ENCODE measurements at regions not wholly inside any gene's neighbourhood (a gene's known extent, or its start where the extent isn't known, plus 50 kb on each side); places are given as distances from the start of the nearest gene placed in this dataset.
"Not testable (repeated sequence)": the region's sequence is repeated elsewhere in the genome, so short reads cannot be mapped to it uniquely, and the experiment has no call there.

DNA sequence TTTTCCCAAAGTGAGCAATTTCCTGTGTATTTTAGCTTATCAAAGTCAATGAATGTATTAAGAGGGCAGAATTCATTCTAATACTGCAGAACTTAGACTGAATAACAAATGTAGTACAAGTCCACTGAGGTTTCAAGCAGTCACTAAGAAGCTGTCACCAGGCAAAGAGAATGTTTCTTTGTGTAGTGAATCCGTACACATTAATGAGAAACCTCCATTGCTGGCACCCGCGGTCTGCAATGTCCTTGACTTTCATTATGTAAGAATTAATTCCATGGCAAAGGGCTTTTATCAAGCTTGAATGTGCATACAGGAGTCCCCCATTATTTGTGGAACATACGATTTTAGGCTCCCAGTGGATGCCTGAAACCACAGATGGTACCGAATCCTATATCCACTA is 719.5 kb upstream of the TMPRSS15 start:
- DNase-seq, result no peak

DNA sequence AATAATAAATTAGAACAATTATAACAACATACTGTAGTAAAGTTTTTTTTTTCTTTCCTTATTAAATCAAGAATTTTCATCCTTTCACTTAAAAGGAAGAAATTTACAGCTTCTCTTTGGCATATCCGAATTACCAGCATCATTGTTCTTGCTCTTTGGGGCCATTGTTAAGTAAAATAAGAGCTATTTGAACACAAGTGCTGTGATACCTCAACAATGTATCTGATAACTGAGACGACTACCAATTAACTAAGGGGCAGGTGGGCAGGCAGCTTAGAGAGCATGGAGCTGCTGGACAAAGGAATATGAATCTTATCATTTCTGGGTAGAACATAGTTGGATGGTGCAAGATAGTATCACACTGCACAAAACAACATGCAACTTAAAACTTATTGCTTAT is 719.9 kb upstream of the TMPRSS15 start:
- no peak for DNase-seq

DNA sequence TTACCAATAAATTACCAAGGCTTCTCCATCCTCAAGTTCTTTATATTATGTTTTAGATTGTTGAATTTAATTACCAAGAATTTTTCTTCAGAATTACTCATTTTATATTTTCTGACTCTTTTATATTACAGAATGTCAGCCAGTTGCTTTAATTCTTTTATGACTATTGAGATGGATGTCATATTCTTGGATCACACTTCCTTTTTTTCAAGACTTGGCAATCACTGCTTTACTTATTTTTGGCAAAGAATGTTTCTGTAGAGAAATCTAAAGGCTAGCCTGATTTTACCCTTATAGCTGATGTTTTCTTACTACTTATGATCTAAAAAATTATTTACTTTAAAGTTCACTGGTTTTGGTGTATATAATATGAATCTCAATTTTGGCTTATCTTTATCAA is 721.1 kb upstream of the TMPRSS15 start:
- no peak for DNase-seq

DNA sequence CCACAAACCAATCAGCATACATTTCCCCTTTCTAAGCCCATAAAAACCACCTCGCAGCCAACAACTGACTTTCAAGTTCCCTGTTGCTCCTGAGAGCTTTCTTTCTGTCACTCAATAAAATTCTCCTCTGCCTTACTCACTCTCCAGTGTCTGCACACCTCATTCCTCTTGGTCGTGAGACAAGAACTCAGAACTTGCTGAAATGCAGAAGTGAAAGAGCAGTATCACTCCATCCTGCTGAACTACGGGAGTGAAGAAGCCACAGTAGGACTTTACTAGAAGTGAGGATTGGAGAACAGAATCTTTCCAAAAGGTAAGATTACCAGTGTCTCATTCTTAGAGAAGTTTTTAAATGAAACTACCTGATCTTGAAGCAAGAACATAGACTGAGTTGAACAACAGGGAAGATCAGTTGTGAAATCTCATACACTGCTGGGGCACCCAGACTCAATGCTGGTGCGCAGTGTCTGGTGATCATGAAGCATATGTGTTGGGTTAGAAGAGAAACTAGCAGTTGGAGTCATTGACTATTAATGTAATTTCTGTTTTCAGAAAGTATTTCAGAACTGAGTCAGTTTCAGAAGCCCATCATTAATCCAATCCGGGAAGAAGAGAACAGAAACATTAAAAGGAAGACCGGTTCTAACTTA is 726.9 kb upstream of the TMPRSS15 start:
- DNase-seq, result no peak

DNA sequence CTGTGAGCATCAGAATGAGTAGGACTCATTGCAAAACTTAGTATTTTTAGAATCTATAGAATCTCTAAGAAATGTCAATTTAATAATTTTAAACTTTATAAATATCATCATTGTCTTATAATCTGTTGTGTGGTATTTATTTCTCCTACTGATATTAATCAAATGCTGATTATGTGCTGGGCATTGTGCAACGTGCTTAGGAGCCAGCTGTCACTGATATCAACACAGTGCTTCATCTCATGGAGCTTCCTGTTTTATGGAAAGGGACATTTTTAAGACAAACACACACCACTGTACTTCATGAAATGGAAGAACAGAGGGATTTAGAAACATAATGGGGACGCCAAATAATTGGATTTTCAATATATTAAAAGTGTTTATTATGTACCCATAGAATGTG is 737.9 kb upstream of the TMPRSS15 start:
- DNase-seq, result no peak

DNA sequence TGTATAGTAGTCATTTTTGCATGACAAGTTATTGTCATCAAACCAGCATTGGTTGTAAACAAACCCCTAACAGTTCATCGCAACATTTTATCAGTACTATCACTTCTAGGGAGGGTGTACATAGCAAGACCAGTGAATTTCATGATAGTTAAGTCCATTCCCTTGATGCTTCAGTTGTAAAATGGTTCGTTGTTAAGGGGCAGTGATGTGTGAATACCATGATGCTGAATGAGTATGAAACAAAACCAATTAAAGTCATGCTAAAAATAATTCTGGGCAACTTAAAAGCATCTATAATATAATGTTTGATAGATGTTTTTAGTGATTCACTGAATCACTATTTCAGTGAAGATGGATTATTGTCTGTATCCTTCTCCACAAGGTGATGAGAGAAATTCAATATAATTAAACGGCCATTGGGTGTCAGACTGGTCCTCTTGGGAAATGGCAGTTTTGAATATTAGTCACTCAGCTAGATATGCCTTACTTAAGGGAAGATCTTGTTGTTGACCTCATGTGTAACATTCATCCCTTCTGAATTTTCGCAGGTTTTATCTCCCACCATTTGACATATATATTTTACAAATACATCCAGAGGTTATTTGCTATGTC is 742.2 kb upstream of the TMPRSS15 start:
- DNase-seq, result no peak

DNA sequence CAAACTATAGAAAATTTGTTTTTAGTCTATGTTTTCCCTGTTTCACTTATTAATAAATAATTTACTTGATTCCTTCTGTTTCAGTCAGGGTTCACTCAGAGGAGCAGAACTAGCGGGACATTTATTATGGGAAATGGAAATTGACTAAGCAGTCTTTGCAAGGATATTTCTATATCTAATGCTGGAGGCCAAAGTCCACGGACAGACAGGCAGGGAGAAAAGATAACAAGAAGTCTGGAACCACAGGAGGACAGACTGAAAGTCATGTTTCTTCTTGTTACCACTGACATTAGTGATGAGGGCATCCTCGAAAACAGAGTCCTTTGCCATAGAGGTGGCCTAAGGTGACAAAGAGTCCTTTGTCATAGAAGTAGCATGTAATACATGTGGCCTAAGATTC is 744.5 kb upstream of the TMPRSS15 start:
- no peak for DNase-seq

DNA sequence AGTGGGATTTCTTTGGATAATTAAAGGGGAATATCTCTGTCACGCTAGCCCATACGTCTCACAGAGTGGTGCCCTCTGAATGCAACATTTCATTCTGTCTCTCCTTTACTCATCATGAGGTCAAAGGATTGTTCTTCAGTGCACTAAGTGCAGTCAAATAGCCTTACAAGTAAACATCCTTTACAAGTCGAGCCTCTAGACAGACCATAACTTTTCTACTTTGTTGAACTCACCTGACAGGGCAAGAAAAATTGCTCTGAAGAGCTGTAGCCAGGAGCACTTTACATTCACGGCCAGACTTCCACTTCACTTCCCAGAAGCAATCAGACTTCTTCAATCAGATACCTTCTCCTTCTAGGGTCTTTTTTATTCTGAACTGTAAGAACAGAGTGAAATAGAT is 768.0 kb upstream of the TMPRSS15 start:
- no peak for DNase-seq

DNA sequence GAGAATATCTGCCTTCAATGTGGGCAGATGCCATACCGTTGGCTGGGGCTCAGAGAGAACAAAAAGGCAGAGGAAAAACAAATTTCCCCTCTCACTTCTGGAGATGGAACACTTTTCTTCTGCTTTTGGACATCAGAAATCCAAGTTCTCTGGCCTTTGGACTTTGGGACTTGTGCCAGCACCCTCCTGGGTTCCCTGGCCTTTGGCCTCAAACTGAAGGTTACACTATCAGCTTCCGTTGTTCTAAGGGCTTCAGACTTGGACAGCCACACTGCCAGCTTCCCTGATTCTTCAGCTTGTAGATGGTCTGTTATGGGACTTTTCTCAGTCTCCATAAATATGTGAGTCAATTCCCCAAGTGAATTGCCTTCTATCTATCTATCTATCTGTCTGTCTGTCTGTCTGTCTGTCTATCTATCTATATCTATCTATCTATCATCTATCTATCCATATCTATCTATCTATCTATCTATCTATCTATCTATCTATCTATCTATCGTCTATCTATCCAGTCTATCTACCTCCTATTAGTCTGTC is 778.1 kb upstream of the TMPRSS15 start:
- no peak for DNase-seq

DNA sequence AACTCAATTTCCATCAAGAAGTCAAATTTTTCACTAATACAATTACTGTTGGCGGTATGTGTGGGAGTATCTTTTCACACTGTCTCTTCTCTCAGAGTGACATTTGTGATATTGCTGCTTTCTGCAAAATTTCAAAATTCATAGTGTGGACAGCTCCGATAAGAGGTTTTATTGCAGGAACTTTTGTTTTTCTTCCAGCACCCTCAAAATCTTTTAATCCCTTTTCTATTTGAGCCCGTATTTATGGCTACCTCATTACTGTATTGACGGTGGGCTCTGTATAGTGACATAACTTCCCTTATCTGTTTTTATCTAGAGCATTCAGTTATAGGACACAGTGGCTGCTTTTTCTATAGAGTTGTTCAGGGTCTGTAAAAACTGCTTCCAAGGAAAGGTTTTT is 794.4 kb upstream of the TMPRSS15 start:
- no peak for DNase-seq

DNA sequence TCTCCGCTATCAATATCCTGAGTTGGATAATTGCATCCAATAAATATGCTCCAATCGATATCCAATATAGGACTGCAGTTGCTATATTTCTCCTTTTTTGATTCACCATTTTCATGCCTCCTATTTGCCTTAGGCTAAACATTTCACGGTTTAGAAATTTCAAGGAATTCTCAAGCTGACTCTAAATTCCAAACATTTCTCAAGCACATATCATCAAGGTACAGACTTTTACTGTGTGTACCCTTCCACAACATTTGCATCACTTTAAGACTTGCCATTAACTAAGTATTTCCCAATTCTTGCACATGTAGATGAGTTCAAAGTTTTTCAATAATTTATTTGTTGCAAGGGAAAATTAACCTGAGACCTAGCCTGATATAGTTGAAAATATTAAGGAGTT is 795.2 kb upstream of the TMPRSS15 start:
- DNase-seq, result no peak

DNA sequence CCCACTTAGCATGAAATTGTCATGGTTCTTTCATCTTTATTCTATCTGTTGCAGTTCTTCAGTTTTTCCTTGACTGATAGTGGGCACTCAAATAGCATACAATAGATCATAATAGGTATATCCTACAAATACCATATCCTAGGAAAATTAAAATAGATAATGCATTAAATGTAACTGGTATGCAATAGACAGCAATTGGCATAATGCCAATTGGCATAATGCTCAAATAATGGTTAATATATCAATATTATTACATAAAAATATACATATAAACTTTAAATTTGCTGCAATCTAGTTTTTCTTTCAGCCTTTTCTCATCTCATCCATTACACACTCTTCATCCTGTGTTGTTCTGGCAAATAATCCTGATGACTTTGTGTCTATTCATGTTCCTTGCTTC is 814.6 kb upstream of the TMPRSS15 start:
- DNase-seq, result no peak

DNA sequence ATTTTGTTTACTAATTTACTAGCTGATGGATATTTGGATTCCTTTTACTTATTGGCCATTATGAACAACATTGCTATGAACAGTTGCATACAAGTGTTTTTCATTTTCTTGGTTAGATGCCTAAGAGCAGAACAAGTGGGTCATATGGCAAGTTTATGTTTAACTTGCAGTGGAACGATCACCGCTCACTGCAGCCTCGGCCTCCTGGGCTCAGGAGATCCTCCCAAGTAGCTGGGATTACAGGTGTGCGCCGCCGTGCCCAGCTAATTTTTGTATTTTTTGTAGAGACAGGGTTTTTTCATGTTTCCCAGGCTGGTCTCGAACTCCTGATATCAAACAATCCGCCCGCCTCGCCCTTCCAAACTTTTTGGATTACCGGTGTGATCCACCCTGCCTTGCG is 820.5 kb upstream of the TMPRSS15 start:
- DNase-seq, result no peak

DNA sequence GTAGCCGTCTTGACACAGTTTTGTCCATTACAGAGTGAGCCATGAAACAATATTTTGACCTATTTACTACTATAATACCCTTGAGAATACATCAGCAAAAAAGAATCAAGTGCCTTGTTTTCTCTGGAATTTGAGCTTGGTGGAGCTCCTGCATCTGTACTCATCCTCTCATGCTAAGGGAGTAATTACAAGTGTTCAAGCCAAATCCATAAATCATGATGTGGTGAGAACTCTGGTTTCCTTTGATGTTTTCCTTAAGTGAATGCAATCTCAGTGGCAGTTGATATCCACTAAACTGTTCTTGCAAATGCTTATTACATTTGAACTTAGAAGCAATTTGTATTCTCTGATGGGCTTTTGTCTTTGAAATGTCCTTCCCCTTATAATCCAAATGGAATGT is 824.6 kb upstream of the TMPRSS15 start:
- no peak for DNase-seq

DNA sequence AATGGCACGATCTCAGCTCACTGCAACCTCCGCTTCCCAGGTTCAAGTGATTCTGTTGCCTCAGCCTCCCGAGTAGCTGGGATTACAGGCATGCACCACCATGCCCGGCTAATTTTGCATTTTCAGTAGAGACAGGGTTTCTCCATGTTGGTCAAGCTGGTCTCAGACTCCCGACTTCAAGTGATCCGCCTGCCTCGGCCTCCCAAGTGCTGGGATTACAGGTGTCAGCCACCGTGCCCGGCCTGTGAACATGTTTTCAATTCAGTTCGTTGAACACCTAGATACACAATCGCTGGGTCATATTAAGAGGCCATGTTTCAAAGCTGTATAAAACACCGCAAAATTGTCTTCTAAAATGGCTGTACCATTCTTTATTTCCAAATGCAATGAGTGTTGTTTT is 830.3 kb upstream of the TMPRSS15 start:
- DNase-seq, result not testable (repeated sequence)

DNA sequence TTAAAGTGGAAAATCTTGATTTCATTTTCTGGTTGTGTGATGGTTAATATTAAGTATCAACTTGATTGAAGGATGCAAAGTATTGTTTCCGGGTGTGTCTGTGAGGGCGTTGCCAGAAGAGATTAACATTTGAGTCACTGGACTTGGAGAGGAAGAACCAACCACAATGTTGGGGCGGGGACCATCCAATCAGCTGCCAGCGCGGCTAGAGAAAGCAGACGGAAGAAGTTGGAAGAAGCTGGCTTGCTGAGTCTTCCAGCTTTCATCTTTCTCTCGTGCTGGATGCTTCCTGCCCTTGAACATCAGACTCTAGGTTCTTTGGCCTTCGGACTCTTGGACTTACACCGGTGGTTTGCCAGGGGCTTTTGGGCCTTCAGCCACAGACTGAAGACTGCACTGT is 832.6 kb upstream of the TMPRSS15 start:
- no peak for DNase-seq

DNA sequence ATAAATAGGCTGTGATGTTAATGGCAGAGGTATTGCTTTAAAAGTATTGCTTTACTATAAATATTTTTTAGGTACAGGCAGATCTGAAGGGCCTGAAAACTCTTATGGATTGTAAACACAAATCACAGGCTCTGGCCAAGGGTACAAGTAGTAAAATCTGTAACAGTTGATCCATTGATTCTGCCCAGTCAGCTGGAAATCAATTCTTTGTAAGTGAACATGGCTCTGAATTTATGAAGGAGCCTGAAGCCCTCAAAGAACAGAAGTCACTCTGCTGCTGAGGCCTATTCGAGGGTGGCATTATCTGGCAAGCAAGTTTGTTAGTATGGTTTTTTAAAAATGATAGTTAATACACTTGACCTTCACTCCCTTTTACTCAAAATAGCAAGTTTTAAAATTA is 834.0 kb upstream of the TMPRSS15 start:
- no peak for DNase-seq

DNA sequence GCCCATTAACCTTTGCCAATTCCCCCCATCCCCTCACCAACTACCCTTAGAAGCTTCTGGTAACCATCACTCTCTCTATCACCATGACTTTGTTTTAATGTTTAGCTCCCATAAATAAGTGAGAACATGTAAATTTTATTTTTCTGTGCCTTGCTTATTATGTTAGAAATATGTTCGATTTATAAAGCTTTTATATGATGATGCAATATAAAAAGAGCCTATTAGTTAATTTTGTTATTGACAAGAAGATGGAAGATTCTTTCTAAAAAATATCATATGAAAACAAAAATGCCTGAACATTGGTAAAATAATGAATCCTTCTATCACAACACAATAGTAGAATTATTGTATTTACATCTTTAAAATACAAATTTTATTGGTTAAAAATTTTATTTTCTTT is 836.1 kb upstream of the TMPRSS15 start:
- no peak for DNase-seq

DNA sequence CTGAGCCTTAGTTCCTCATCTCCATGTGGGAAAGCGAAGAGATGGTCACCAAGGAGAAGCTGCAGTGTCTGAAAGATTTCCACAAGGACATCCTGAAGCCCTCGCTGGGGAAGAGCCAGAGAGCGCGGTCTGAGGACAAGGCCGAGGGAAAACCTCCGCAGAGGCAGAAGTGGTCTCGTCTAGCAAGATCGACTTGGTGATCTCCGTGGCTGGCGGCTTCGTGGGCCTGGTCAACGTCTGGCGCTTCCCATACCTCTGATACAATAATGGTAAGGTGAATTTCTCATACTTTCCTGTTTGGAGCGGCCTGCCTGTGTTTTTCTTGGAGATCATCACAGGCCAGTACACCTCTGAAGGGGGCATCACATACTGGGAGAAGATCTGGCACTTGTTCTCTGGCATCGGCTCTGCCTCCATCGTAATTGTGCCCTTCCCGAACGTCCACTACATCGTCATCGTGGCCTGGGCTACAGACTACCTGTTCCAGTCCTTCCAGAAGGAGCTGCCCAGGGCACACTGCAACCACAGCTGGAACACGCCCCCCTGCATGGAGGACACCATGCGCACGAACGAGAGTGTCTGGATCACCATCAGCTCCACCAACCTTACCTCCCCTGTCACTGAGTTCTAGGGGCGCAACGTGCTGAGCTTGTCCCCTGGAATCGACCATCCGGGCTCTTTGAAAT is 841.1 kb upstream of the TMPRSS15 start:
- no peak for DNase-seq

DNA sequence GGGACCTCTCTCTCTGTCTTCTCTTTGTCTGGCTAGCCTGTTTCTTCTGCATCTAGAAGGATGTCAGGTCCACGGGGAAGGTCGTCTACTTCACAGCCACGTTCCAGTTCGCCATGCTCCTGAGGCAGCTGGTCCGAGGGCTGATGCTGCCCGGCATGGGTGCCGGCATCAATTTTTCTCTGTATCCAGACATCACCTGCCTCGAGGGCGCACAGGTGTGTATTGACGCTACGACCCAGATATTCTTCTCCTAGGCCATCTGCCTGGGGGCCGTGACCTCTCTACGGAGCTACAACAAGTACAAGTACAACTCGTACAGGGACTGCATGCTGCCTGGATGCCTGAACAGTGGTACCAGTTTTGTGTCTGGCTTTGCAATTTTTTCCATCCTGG is 841.6 kb upstream of the TMPRSS15 start:
- DNase-seq, result no peak

DNA sequence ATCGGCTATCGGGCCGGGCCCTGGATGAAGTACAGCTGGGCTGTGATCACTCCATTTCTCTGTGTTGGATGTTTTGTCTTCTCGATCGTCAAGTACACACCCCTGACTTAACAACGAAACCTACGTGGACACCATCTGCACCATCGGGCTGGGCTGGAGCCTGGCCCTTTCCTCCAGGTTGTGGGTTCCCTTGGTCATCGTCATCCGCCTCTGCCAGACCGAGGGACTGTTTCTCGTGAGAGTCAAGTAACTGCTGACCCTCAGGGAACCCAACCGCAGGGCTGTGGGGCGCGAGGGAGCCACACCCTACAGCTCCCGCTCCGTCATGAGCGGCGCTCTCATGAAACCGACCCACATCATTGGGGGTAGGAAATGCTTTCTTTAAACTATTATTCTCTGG is 842.4 kb upstream of the TMPRSS15 start:
- no peak for DNase-seq

DNA sequence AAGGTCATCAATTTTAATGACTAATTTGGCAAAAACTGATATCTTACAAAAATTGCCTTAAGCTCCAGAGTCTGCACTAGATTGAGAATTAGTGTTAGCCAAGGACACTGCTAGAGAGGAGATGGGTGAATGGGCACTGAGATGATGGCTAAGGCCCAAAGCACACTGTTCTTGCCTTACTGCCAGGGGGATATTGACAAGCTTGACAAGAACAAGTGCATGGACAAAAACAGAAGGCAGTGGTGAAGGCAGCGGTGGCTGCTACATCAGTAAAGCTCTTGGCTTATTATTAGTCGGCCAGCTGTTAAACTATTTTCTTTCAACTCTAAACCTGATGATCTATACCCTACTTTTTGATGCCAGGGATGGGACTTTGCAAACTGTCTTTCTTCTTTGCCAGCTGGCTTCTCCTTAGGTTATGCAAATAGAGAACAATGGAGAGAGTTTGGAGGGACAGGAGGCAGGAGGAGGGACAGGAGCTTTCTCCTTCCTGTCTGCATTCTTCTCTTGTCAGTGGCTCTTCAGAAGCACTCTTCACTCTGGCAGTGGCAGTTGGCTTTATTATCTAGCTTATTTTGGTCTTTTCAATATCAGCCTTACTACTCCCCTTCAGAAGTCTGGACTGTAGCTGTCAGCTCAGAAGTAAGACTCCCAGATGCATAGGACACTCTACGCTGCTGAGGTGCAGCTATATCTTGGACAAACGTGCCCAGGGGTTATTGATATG is 853.5 kb upstream of the TMPRSS15 start:
- no peak for DNase-seq

DNA sequence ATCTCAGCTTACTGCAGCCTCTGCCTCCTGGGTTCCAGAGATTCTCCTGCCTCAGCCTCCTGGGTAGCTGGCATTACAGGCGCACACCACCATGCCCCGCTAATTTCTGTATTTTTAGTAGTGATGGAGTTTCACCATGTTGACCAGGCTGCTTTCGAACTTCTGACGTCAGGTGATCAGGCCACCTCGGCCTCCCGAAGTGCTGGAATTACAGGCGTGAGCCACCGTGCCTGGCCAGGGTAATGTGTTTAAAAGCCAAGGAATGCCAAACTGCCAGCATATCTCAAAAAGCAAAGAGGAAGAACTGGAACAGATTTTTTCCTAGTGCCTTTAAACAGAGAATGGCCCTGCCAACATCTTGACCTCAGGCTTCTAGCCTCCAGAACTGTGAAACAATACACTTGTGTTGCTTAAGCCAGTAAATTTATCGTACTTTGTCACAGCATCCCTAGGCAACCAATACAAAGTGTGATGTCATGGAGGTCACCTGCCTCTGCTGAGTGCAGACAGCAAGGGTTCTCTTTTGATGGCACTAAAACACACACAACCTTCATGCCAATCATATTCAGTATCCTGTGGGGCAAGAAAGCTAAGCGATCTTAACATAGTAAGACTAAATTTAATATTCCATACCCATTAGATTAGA is 858.3 kb upstream of the TMPRSS15 start:
- DNase-seq, result no peak
